DND-41 (cell line): ENCODE measurements at regions not wholly inside any gene's neighbourhood (a gene's known extent, or its start where the extent isn't known, plus 50 kb on each side); places are given as distances from the start of the nearest gene placed in this dataset.

Experiments
- CTCF ChIP-seq: IDR thresholded peaks from 2 replicates; pipeline ENCODE4 v1.5.1; 2012; ENCODE audit warnings: borderline replicate concordance, low read length, moderate library complexity, mild to moderate bottlenecking; ENCODE audit not compliant: poor library complexity, severe bottlenecking; ENCODE audit errors: extremely low read depth
- EZH2 ChIP-seq: IDR thresholded peaks from 3 replicates; pipeline ENCODE4 v1.6.1; 2012; ENCODE audit warnings: borderline replicate concordance, low read depth, mild to moderate bottlenecking, moderate library complexity, low read length, inconsistent platforms; ENCODE audit not compliant: severe bottlenecking

- TF ChIP-seq CTCF = no peak
- no peak for TF ChIP-seq EZH2
Measured at GRCh38 chr14:40365305-40365704, 933.1 kb upstream of the FBXO33 start.
